ENCODE measurements at regions not wholly inside any gene's neighbourhood (a gene's known extent, or its start where the extent isn't known, plus 50 kb on each side); places are given as distances from the start of the nearest gene placed in this dataset.

DNA sequence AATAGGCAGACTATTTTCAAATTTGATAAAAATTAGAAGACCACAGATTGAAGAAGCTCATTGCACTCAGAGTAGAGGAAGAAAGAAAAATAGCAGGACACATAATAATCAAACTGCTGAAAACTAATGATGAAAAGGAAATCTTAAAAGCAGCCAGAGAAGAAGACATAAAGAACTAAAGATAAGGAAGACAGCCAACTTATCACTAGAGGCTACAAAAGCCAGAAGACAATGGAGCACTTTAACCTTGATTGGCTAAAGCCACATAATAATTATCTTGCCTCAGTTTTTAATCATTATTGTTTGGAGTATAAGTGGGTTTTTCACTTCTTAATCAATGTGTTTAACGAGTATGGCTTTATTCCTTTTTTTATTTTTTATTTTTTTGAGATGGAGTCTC lies 397.6 kb downstream of the RNF144B start:
- 100% methylated on average over 1 of the region's 1 CpG for WGBS
- H3K27me3 ChIP-seq (ENCODE audit: insufficient read depth, low read length), result no peaks in the 10 kb centered on the region
- no peak overlapping the region for H3K27ac ChIP-seq (ENCODE audit: low read depth, low read length)
- no peak overlapping the region for H3K9ac ChIP-seq (ENCODE audit: low read depth, low read length)
- H3K4me1 ChIP-seq (ENCODE audit: insufficient read depth, low read length), result no peaks in the 10 kb centered on the region
- no peaks in the 10 kb centered on the region for H3K36me3 ChIP-seq (ENCODE audit: insufficient read depth, low read length)
- no peak overlapping the region for H3K4me3 ChIP-seq (ENCODE audit: low read length)
- H3K9me3 ChIP-seq (ENCODE audit: insufficient read depth, low read depth, low read length), result peaks cover 10% of the 10 kb centered on the region; the same call in 1 of the 2 replicates

DNA sequence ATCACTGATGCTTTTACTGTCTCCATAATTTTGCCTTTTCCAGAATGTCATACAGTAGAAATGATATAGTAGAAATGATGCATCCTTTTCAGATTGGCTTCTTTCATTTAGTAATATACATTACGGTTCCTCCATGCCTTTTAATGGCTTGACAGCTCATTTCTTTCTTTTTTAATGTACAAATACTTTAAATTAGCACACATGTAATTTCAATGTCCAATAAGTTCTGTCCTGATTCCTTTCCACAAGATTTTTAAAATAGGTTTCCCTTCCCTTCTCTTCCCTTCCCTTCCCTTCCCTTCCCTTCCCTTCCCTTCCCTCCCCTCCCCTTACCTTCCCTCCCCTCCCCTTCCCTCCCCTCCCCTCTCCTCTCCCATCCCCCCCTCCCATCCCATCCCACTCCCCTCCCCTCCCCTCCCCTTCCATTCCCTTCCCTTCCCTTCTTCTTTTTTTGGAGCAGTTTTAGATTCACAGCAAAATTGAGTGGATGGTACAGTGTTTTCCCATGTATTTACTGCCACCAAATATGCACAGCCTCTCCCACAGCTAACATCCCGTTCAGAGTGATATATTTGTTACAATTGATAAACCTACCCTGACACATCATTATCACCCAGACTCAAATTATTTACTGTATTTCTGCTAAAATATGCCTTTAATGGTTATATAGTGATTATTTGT lies 398.8 kb downstream of the RNF144B start:
- no peaks in the 10 kb centered on the region for H3K4me1 ChIP-seq (ENCODE audit: insufficient read depth, low read length)
- WGBS, result 93% methylated on average over 1 of the region's 2 CpGs
- H3K27me3 ChIP-seq (ENCODE audit: insufficient read depth, low read length), result no peaks in the 10 kb centered on the region
- H3K9me3 ChIP-seq (ENCODE audit: insufficient read depth, low read depth, low read length), result peaks cover 10% of the 10 kb centered on the region; the same call in 1 of the 2 replicates
- no peak overlapping the region for H3K27ac ChIP-seq (ENCODE audit: low read depth, low read length)
- no peak overlapping the region for H3K9ac ChIP-seq (ENCODE audit: low read depth, low read length)
- no peaks in the 10 kb centered on the region for H3K36me3 ChIP-seq (ENCODE audit: insufficient read depth, low read length)
- H3K4me3 ChIP-seq (ENCODE audit: low read length), result no peak overlapping the region

DNA sequence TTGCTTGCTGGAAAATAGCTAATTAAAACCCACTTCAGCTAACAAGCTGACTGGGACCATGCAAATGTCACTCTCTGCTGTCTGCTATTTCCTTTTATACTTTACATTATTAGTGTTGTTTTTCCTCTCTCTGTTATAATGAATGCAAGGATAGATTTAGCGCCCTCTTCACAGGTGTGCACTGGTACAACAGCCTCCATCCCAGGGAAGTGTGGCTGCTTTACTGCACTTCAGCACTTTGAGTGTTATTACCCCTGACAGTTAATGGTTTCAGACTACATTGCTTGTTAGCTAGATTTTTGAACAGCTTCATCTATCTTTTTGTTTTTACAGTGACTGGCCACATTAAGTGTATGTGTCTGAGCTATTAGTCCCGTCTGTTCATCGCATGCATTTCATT lies 405.7 kb downstream of the RNF144B start:
- Histone ChIP-seq H3K9me3 (ENCODE audit: insufficient read depth, low read depth, low read length) (no peaks in the 10 kb centered on the region), H3K9ac (ENCODE audit: low read depth, low read length) (no peak overlapping the region), H3K27ac (ENCODE audit: low read depth, low read length) (no peak overlapping the region), H3K36me3 (ENCODE audit: insufficient read depth, low read length) (no peaks in the 10 kb centered on the region), H3K4me1 (ENCODE audit: insufficient read depth, low read length) (0 out of 2 replicates have a peak, but pooled peaks cover 6% of the 10 kb centered on the region), H3K4me3 (ENCODE audit: low read length) (no peak overlapping the region), H3K27me3 (ENCODE audit: insufficient read depth, low read length) (no peaks in the 10 kb centered on the region)
- 65% methylated on average over 3 of the region's 3 CpGs for WGBS

DNA sequence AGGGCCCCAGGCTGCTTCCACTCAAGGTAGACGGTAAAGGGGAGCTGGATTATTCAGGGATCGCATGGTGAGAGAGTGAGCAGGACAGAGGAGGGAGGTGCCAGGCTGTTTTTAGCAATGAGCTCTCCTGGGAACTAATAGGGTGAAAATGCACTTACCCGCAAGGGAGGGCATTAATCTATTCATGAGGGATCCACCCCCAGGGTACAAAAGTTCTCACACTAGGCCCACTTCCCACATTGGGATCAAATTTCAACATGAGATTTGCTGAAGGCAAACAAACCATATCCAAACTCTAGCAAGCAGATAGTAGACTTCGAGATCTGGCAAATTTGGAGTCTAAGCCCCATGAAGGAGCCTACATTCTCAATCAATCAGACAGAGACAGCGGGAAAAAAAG lies 408.6 kb downstream of the RNF144B start:
- no peaks in the 10 kb centered on the region for H3K9me3 ChIP-seq (ENCODE audit: insufficient read depth, low read depth, low read length)
- H3K9ac ChIP-seq (ENCODE audit: low read depth, low read length), result no peak overlapping the region
- H3K4me3 ChIP-seq (ENCODE audit: low read length), result no peak overlapping the region
- no peaks in the 10 kb centered on the region for H3K27me3 ChIP-seq (ENCODE audit: insufficient read depth, low read length)
- no peaks in the 10 kb centered on the region for H3K36me3 ChIP-seq (ENCODE audit: insufficient read depth, low read length)
- 0 out of 2 replicates have a peak, but pooled peaks cover 6% of the 10 kb centered on the region for H3K4me1 ChIP-seq (ENCODE audit: insufficient read depth, low read length)
- WGBS, result 73% methylated on average over 5 of the region's 5 CpGs
- H3K27ac ChIP-seq (ENCODE audit: low read depth, low read length), result no peak overlapping the region

DNA sequence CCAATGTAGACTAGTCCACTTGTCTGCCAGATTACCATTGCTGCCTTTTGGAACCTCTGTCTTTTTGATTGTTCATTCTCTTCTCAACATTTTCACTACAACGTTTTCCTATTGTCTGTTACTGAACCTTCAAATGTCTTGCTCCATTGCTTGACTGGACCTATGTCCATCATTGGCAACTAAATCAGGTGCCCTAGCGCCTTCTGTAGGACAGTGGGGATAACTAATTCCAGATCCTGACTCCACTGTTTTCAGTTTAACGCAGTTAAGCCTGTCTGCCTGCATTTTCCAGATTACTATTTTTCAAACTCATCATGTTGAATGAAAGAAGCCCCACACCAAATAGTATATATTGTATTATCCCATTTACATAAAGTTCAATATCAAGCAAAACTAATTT lies 433.6 kb downstream of the RNF144B start:
- H3K27ac ChIP-seq (ENCODE audit: low read depth, low read length), result no peak overlapping the region
- H3K9ac ChIP-seq (ENCODE audit: low read depth, low read length), result no peak overlapping the region
- H3K27me3 ChIP-seq (ENCODE audit: insufficient read depth, low read length), result no peaks in the 10 kb centered on the region
- H3K36me3 ChIP-seq (ENCODE audit: insufficient read depth, low read length), result no peaks in the 10 kb centered on the region
- no peaks in the 10 kb centered on the region for H3K4me1 ChIP-seq (ENCODE audit: insufficient read depth, low read length)
- 81% methylated on average over 3 of the region's 3 CpGs for WGBS
- H3K4me3 ChIP-seq (ENCODE audit: low read length), result no peak overlapping the region
- peaks cover 15% of the 10 kb centered on the region for H3K9me3 ChIP-seq (ENCODE audit: insufficient read depth, low read depth, low read length)

DNA sequence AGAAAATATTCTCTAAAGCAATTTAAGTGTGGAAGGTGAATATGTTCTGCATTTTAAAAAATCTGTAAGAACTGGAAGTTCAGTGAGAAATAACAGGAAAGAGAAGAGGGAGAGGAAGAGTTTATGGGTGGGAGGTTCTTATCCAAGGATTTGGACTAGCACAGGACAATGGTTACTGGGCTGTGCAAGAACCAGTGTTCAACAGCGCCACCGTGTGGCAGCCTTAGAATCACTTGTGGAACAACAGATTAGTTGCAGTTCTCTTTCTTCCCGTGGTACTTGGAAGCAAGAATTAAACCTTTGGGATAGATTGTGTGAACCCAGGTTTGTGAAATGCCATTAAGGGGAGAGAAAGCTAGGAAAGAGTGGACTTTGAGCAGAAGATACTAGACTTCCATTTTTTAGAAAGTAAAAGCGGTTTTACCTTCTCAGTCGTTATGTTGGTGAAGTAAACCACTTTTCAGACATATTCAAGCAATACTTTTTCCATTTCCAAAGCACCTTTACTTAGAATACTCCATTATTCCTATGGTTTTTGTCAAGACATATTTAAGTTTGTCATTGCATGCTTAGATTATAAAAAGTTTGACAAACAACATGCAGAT lies 436.7 kb downstream of the RNF144B start:
- H3K36me3 ChIP-seq (ENCODE audit: insufficient read depth, low read length), result no peaks in the 10 kb centered on the region
- peaks cover 15% of the 10 kb centered on the region for H3K9me3 ChIP-seq (ENCODE audit: insufficient read depth, low read depth, low read length)
- H3K27ac ChIP-seq (ENCODE audit: low read depth, low read length), result no peak overlapping the region
- no peaks in the 10 kb centered on the region for H3K27me3 ChIP-seq (ENCODE audit: insufficient read depth, low read length)
- no peak overlapping the region for H3K4me3 ChIP-seq (ENCODE audit: low read length)
- H3K4me1 ChIP-seq (ENCODE audit: insufficient read depth, low read length), result no peaks in the 10 kb centered on the region
- 64% methylated on average over 5 of the region's 5 CpGs for WGBS
- no peak overlapping the region for H3K9ac ChIP-seq (ENCODE audit: low read depth, low read length)

DNA sequence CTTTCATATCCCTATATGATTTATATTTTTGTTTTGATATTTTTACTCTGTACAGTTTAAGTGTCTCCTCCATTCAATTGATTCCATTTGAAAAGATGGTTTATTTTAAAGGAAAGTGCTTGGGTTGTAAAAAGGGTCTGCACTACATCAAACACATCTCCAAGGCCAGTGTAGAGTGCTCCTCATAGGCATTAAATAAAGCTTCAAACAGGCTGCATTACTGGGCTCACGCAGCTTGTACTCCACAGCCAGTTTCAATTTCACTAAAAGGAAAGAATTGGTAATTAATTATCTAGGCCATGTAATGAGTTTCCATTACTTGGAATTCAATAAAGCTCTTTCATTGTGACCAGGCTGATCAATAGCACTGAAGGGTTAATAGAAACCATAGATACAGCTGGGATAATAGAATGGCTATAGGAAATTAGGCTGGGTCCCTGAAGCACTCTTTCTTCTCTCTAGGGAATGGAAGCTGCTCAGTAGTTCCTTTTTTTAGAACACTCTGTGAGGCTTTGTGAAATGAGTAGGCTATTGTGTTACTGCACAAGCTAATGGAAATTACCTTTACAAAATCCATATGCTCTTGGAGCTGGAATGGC lies 442.2 kb downstream of the RNF144B start:
- H3K4me1 ChIP-seq (ENCODE audit: insufficient read depth, low read length), result no peaks in the 10 kb centered on the region
- H3K4me3 ChIP-seq (ENCODE audit: low read length), result no peak overlapping the region
- H3K27me3 ChIP-seq (ENCODE audit: insufficient read depth, low read length), result no peaks in the 10 kb centered on the region
- no peaks in the 10 kb centered on the region for H3K9me3 ChIP-seq (ENCODE audit: insufficient read depth, low read depth, low read length)
- H3K27ac ChIP-seq (ENCODE audit: low read depth, low read length), result no peak overlapping the region
- WGBS, result 86% methylated on average over 1 of the region's 1 CpG
- no peak overlapping the region for H3K9ac ChIP-seq (ENCODE audit: low read depth, low read length)
- no peaks in the 10 kb centered on the region for H3K36me3 ChIP-seq (ENCODE audit: insufficient read depth, low read length)

DNA sequence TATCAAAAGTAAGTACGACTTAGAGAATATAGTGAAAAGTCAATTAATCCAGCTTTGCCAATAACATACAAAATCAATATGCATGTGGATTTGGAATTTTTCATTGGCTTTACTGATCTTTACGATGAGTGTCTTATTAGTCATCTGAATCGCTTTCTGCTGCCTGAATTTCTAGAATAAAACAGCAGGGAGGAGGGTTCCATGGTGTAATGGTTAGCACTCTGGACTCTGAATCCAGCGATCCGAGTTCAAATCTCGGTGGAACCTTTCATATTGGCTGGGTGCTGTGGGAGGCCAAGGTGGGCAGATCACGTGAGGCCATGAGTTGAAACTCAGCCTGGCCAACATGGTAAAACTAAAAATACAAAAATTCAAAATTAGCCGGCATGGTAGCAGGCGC lies 448.8 kb downstream of the RNF144B start:
- H3K36me3 ChIP-seq (ENCODE audit: insufficient read depth, low read length), result no peaks in the 10 kb centered on the region
- H3K27ac ChIP-seq (ENCODE audit: low read depth, low read length), result no peak overlapping the region
- 92% methylated on average over 8 of the region's 9 CpGs for WGBS
- no peak overlapping the region for H3K4me3 ChIP-seq (ENCODE audit: low read length)
- H3K27me3 ChIP-seq (ENCODE audit: insufficient read depth, low read length), result no peaks in the 10 kb centered on the region
- H3K9ac ChIP-seq (ENCODE audit: low read depth, low read length), result no peak overlapping the region
- H3K9me3 ChIP-seq (ENCODE audit: insufficient read depth, low read depth, low read length), result no peaks in the 10 kb centered on the region
- no peaks in the 10 kb centered on the region for H3K4me1 ChIP-seq (ENCODE audit: insufficient read depth, low read length)

DNA sequence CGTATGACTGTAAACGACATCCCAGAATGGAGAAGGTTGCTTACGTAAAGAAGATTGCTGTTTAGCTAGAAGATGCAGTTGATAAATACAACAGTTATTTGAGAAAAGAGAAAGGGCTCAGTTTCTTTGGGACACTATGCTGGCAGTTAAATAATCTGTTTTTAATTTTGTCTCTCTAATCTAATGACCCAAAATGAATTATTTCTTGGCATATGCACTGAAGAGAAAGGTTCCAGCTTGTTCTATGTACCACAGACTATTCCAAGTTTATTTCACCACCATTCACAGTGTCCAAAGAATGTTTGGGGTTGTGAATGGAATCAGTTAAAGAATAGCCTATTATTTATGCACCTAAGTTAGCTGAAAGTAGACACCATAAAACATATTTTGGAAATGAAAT lies 449.9 kb downstream of the RNF144B start:
- H3K36me3 ChIP-seq (ENCODE audit: insufficient read depth, low read length), result no peaks in the 10 kb centered on the region
- H3K9ac ChIP-seq (ENCODE audit: low read depth, low read length), result no peak overlapping the region
- no peaks in the 10 kb centered on the region for H3K27me3 ChIP-seq (ENCODE audit: insufficient read depth, low read length)
- WGBS, result 63% methylated on average over 3 of the region's 3 CpGs
- H3K4me3 ChIP-seq (ENCODE audit: low read length), result no peak overlapping the region
- H3K27ac ChIP-seq (ENCODE audit: low read depth, low read length), result no peak overlapping the region
- no peaks in the 10 kb centered on the region for H3K4me1 ChIP-seq (ENCODE audit: insufficient read depth, low read length)
- H3K9me3 ChIP-seq (ENCODE audit: insufficient read depth, low read depth, low read length), result no peaks in the 10 kb centered on the region

DNA sequence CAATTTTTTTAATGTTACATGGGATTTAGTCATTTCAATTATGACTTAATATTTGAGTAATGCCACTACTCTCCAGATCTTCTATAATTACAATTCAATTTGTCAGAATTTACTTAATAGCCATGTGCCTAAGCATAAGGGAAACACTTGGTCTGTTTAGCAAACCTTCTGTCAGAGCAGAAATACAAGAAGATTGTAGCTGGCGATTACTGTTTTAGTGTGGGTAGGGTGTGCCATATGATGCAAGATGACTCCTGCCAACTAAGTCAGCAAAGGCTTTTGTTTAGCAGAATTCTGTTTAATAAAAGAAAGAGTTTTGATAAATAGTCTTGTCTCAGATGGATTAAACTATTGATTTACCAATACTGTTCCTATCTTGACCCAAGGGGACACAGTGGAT lies 455.4 kb downstream of the RNF144B start:
- WGBS, result 99% methylated on average over 1 of the region's 1 CpG
- H3K4me1 ChIP-seq (ENCODE audit: insufficient read depth, low read length), result no peaks in the 10 kb centered on the region
- no peaks in the 10 kb centered on the region for H3K27me3 ChIP-seq (ENCODE audit: insufficient read depth, low read length)
- no peak overlapping the region for H3K4me3 ChIP-seq (ENCODE audit: low read length)
- no peak overlapping the region for H3K27ac ChIP-seq (ENCODE audit: low read depth, low read length)
- no peak overlapping the region for H3K9ac ChIP-seq (ENCODE audit: low read depth, low read length)
- H3K36me3 ChIP-seq (ENCODE audit: insufficient read depth, low read length), result no peaks in the 10 kb centered on the region
- H3K9me3 ChIP-seq (ENCODE audit: insufficient read depth, low read depth, low read length), result no peaks in the 10 kb centered on the region

DNA sequence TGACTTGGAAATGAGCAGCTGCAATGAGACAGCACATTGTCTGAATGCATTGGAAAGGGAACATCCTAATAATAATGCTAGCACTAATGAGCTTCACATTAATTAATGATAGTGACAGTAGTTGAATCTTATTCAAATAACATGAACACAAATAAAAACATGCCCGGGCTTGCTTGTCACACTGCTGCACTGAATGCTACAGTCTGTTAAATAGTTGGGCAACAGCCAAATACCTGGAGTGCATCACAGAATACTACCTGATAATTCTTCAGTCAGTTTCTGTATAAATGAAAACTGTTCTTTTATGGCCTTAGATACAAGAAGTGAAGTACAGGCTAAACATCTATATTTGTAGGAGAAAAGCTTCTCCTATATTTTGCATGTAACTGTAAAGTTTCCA lies 458.7 kb downstream of the RNF144B start:
- 94% methylated on average over 1 of the region's 1 CpG for WGBS
- H3K4me3 ChIP-seq (ENCODE audit: low read length), result no peak overlapping the region
- H3K9me3 ChIP-seq (ENCODE audit: insufficient read depth, low read depth, low read length), result no peaks in the 10 kb centered on the region
- H3K4me1 ChIP-seq (ENCODE audit: insufficient read depth, low read length), result no peaks in the 10 kb centered on the region
- H3K36me3 ChIP-seq (ENCODE audit: insufficient read depth, low read length), result no peaks in the 10 kb centered on the region
- no peak overlapping the region for H3K27ac ChIP-seq (ENCODE audit: low read depth, low read length)
- H3K9ac ChIP-seq (ENCODE audit: low read depth, low read length), result no peak overlapping the region
- H3K27me3 ChIP-seq (ENCODE audit: insufficient read depth, low read length), result no peaks in the 10 kb centered on the region

Data from HUES64 (cell line).